ENCODE measurements at regions not wholly inside any gene's neighbourhood (a gene's known extent, or its start where the extent isn't known, plus 50 kb on each side); places are given as distances from the start of the nearest gene placed in this dataset.

- no peaks in the 10 kb centered on the region for H3K27me3 ChIP-seq (ENCODE audit: control insufficient read depth, extremely low read depth, insufficient read depth, low read length)
- DNase-seq (ENCODE audit: low read depth, low spot score) (no peak), FAIRE-seq (no peak)
- H3K4me2 ChIP-seq (ENCODE audit: control insufficient read depth, extremely low read depth, insufficient read depth, low read depth, low read length), result no peak overlapping the region
- no peaks in the 10 kb centered on the region for H3K9me3 ChIP-seq (ENCODE audit: control insufficient read depth, low read depth, low read length)
- H3K9me1 ChIP-seq (ENCODE audit: control insufficient read depth, extremely low read depth, insufficient read depth, low read length), result no peaks in the 10 kb centered on the region
- dilution Hi-C loops (cut with MboI; ENCODE audit: extremely low pct_ligation_motif_present, low sequenced_read_pairs), result no loop called here
- TF ChIP-seq CTCF (optimal IDR thresholded peaks at IDR 0.05 in 1 of 3, IDR thresholded peaks at IDR 0.05 in 1 of 3, conservative IDR thresholded peaks at IDR 0.05 in 1 of 3; ENCODE audit: extremely low read depth in 1 of 3, insufficient read depth in 2 of 3, low read length in 3 of 3) (no peak), EZH2 (IDR thresholded peaks at IDR 0.05; ENCODE audit: low read length) (no peak)
- no peaks in the 10 kb centered on the region for H3K36me3 ChIP-seq (ENCODE audit: control insufficient read depth in 2 of 2, extremely low read depth in 1 of 2, insufficient read depth in 2 of 2, low read length in 2 of 2)
- no peak overlapping the region for H2AFZ ChIP-seq (ENCODE audit: control insufficient read depth, low read length)
- no peak overlapping the region for H3K27ac ChIP-seq (ENCODE audit: control insufficient read depth, insufficient read depth, low read length)
- no peak overlapping the region for H3K4me3 ChIP-seq (ENCODE audit: control insufficient read depth in 2 of 3, extremely low read depth in 1 of 3, insufficient read depth in 2 of 3, low read depth in 1 of 3, low read length in 3 of 3)
- peaks cover 13% of the 10 kb centered on the region for H3K4me1 ChIP-seq (ENCODE audit: control insufficient read depth, extremely low read depth, insufficient read depth, low read length)
- no peaks in the 10 kb centered on the region for H4K20me1 ChIP-seq (ENCODE audit: control insufficient read depth, extremely low read depth, insufficient read depth, low read length)
- no peaks in the 10 kb centered on the region for H3K79me2 ChIP-seq (ENCODE audit: control insufficient read depth, insufficient read depth, low read length)
- H3K9ac ChIP-seq (ENCODE audit: control insufficient read depth, extremely low read depth, insufficient read depth, low read length), result no peak overlapping the region
Observed at GRCh38 chr1:58943776-58944175, 159.9 kb upstream of the JUN start.

- peaks cover 13% of the 10 kb centered on the region for H3K4me1 ChIP-seq (ENCODE audit: control insufficient read depth, extremely low read depth, insufficient read depth, low read length)
- H3K4me2 ChIP-seq (ENCODE audit: control insufficient read depth, extremely low read depth, insufficient read depth, low read depth, low read length), result no peak overlapping the region
- TF ChIP-seq CTCF (optimal IDR thresholded peaks at IDR 0.05 in 1 of 3, IDR thresholded peaks at IDR 0.05 in 1 of 3, conservative IDR thresholded peaks at IDR 0.05 in 1 of 3; ENCODE audit: extremely low read depth in 1 of 3, insufficient read depth in 2 of 3, low read length in 3 of 3) (no peak), EZH2 (IDR thresholded peaks at IDR 0.05; ENCODE audit: low read length) (no peak)
- dilution Hi-C loops (cut with MboI; ENCODE audit: extremely low pct_ligation_motif_present, low sequenced_read_pairs), result no loop called here
- DNase-seq (ENCODE audit: low read depth, low spot score) (no peak), FAIRE-seq (no peak)
- no peaks in the 10 kb centered on the region for H4K20me1 ChIP-seq (ENCODE audit: control insufficient read depth, extremely low read depth, insufficient read depth, low read length)
- H3K9ac ChIP-seq (ENCODE audit: control insufficient read depth, extremely low read depth, insufficient read depth, low read length), result no peak overlapping the region
- H3K4me3 ChIP-seq (ENCODE audit: control insufficient read depth in 2 of 3, extremely low read depth in 1 of 3, insufficient read depth in 2 of 3, low read depth in 1 of 3, low read length in 3 of 3), result no peak overlapping the region
- H3K27ac ChIP-seq (ENCODE audit: control insufficient read depth, insufficient read depth, low read length), result no peak overlapping the region
- H3K36me3 ChIP-seq (ENCODE audit: control insufficient read depth in 2 of 2, extremely low read depth in 1 of 2, insufficient read depth in 2 of 2, low read length in 2 of 2), result no peaks in the 10 kb centered on the region
- no peaks in the 10 kb centered on the region for H3K79me2 ChIP-seq (ENCODE audit: control insufficient read depth, insufficient read depth, low read length)
- no peaks in the 10 kb centered on the region for H3K9me3 ChIP-seq (ENCODE audit: control insufficient read depth, low read depth, low read length)
- no peaks in the 10 kb centered on the region for H3K9me1 ChIP-seq (ENCODE audit: control insufficient read depth, extremely low read depth, insufficient read depth, low read length)
- H3K27me3 ChIP-seq (ENCODE audit: control insufficient read depth, extremely low read depth, insufficient read depth, low read length), result no peaks in the 10 kb centered on the region
- no peak overlapping the region for H2AFZ ChIP-seq (ENCODE audit: control insufficient read depth, low read length)
Observed at GRCh38 chr1:58944439-58944838, 160.6 kb upstream of the JUN start.
